Natural killer cell (primary cell): ENCODE measurements at regions not wholly inside any gene's neighbourhood (a gene's known extent, or its start where the extent isn't known, plus 50 kb on each side); places are given as distances from the start of the nearest gene placed in this dataset.

Experiments used
- ATAC-seq, 3 donors: fragments of 150-1000 bp in 2 of 3; fragments of 200-7000 bp in 1 of 3; cut with Tn5 transposase; 1 replicate in 1 of 3; 2 replicates in 2 of 3; pipeline ENCODE4 v1.10.0; 2021; ENCODE audit warnings: mild to moderate bottlenecking in 2 of 3, moderate library complexity in 2 of 3
- DNase-seq, 2 donors: peaks; one replicate each; pipeline versions ENCODE4 v3.0.0 to v3.0.0-alpha.2; 2013 to 2021; ENCODE audit warnings: mixed read lengths in 1 of 2
- H3K27ac ChIP-seq: one replicate; pipeline ENCODE4 v1.5.1; 2013; ENCODE audit warnings: mild to moderate bottlenecking, low read length
- H3K27me3 ChIP-seq: one replicate; pipeline ENCODE4 v1.6.1; 2013; ENCODE audit warnings: low read length; ENCODE audit not compliant: control insufficient read depth, insufficient read depth
- H3K36me3 ChIP-seq: one replicate; pipeline ENCODE4 v1.6.1; 2013; ENCODE audit warnings: low read length; ENCODE audit not compliant: control insufficient read depth, insufficient read depth
- H3K4me1 ChIP-seq: one replicate; pipeline ENCODE4 v1.6.1; 2013; ENCODE audit warnings: low read length; ENCODE audit not compliant: control insufficient read depth, insufficient read depth
- H3K4me3 ChIP-seq: one replicate; pipeline ENCODE4 v1.5.1; 2013; ENCODE audit warnings: low read length
- H3K9me3 ChIP-seq: one replicate; pipeline ENCODE4 v1.6.1; 2013; ENCODE audit warnings: low read length; ENCODE audit not compliant: control insufficient read depth, insufficient read depth
- H3K27ac Mint-ChIP-seq, 2 donors: one replicate each; pipeline ENCODE4 v1.8.0; 2022; ENCODE audit warnings: mild to moderate bottlenecking in 2 of 2, mixed read lengths in 2 of 2, moderate library complexity in 1 of 2
- H3K27me3 Mint-ChIP-seq, 2 donors: one replicate each; pipeline ENCODE4 v1.8.0; 2022; ENCODE audit warnings: low read depth in 2 of 2, mixed read lengths in 2 of 2
- H3K36me3 Mint-ChIP-seq: one replicate; pipeline ENCODE4 v1.8.0; 2022; ENCODE audit warnings: mixed read lengths
- H3K4me1 Mint-ChIP-seq, 2 donors: one replicate each; pipeline ENCODE4 v1.8.0; 2022; ENCODE audit warnings: mixed read lengths in 2 of 2
- H3K4me3 Mint-ChIP-seq: one replicate; pipeline ENCODE4 v1.8.0; 2022; ENCODE audit warnings: mild to moderate bottlenecking, moderate library complexity, mixed read lengths
- H3K9me3 Mint-ChIP-seq, 2 donors: one replicate each; pipeline ENCODE4 v1.8.0; 2022; ENCODE audit warnings: mixed read lengths in 2 of 2
- CTCF ChIP-seq: fragments of 200-600 bp; IDR thresholded peaks from one replicate; pipeline ENCODE4 v1.8.0; 2022; ENCODE audit warnings: antibody characterized with exemption
- WGBS: methylation state at CpG from one replicate; pipeline ENCODE4 v1.1.7; 2013; ENCODE audit warnings: missing lambda C conversion rate; ENCODE audit not compliant: insufficient coverage; 5-methylcytosine and 5-hydroxymethylcytosine counted together
- intact Hi-C: fragments of 100-400 bp; cut with micrococcal nuclease; formaldehyde crosslinking; loops from one replicate; pipeline ENCODE4 v1.14.2; 2022

GRCh38 chr1:61609040-61609439, 115.9 kb downstream of the TM2D1 start:
- Histone ChIP-seq H3K27ac (no peak overlapping the region), H3K27me3 (no peaks in the 10 kb centered on the region), H3K36me3 (no peaks in the 10 kb centered on the region), H3K4me3 (no peak overlapping the region), H3K4me1 (no peaks in the 10 kb centered on the region), H3K9me3 (no peaks in the 10 kb centered on the region)
- WGBS = 63% methylated on average over 3 of the region's 3 CpGs
- Mint-ChIP-seq H3K4me1 (no peaks in the 10 kb centered on the region), H3K27me3 (peaks cover 9 to 18% of the 10 kb centered on the region in 2 donors), H3K36me3 (no peaks in the 10 kb centered on the region), H3K9me3 (no peaks in the 10 kb centered on the region), H3K4me3 (no peak overlapping the region), H3K27ac (no peak overlapping the region)
- TF ChIP-seq CTCF = no peak
- no peak for ATAC-seq
- intact Hi-C loops = no loop called here
- no peak for DNase-seq

GRCh38 chr1:61607448-61607847, 117.5 kb downstream of the TM2D1 start:
- DNase-seq (no peak), ATAC-seq (no peak)
- intact Hi-C loops = no loop called here
- no peak overlapping the region for H3K4me3 Mint-ChIP-seq
- Histone ChIP-seq H3K27me3 (no peaks in the 10 kb centered on the region), H3K4me1 (no peaks in the 10 kb centered on the region), H3K36me3 (no peaks in the 10 kb centered on the region), H3K4me3 (no peak overlapping the region), H3K9me3 (no peaks in the 10 kb centered on the region), H3K27ac (no peak overlapping the region)
- H3K9me3 Mint-ChIP-seq = no peaks in the 10 kb centered on the region
- TF ChIP-seq CTCF = no peak
- H3K4me1 Mint-ChIP-seq = no peaks in the 10 kb centered on the region
- H3K27ac Mint-ChIP-seq = no peak overlapping the region
- no peaks in the 10 kb centered on the region for H3K36me3 Mint-ChIP-seq
- WGBS = 84% methylated on average over 6 of the region's 7 CpGs
- peaks cover 9 to 18% of the 10 kb centered on the region in 2 donors for H3K27me3 Mint-ChIP-seq

- no peaks in the 10 kb centered on the region for H3K4me1 ChIP-seq
- H3K36me3 ChIP-seq = no peaks in the 10 kb centered on the region
- DNase-seq = no peak
- no peaks in the 10 kb centered on the region for H3K27me3 ChIP-seq
- Mint-ChIP-seq H3K27me3 (peaks cover 9 to 18% of the 10 kb centered on the region in 2 donors), H3K27ac (no peak overlapping the region), H3K4me1 (no peaks in the 10 kb centered on the region), H3K9me3 (no peaks in the 10 kb centered on the region), H3K36me3 (no peaks in the 10 kb centered on the region), H3K4me3 (no peak overlapping the region)
- intact Hi-C loops = no loop called here
- no peak overlapping the region for H3K4me3 ChIP-seq
- WGBS = 73% methylated on average over 12 of the region's 15 CpGs
- no peak for ATAC-seq
- no peak overlapping the region for H3K27ac ChIP-seq
- TF ChIP-seq CTCF = no peak
- no peaks in the 10 kb centered on the region for H3K9me3 ChIP-seq
Measured at GRCh38 chr1:61606448-61607312, 118.3 kb downstream of the TM2D1 start.
